K562 (cell line): ENCODE measurements at regions not wholly inside any gene's neighbourhood (a gene's known extent, or its start where the extent isn't known, plus 50 kb on each side); places are given as distances from the start of the nearest gene placed in this dataset.

Experiments
- C11orf30 ChIP-seq: fragments of 450-650 bp; IDR thresholded peaks from 2 replicates; pipeline ENCODE4 v1.6.1; 2016; ENCODE audit warnings: low read depth, mild to moderate bottlenecking
- CREBBP ChIP-seq: IDR thresholded peaks from one replicate; pipeline ENCODE4 v1.6.1; 2012; ENCODE audit warnings: low read depth, mild to moderate bottlenecking, control low read depth, inconsistent platforms, low read length
- ESRRB ChIP-seq: fragments of 250-450 bp; sonication (Bioruptor Pico); IDR thresholded peaks from 2 replicates; pipeline ENCODE4 v1.5.0; 2020; ENCODE audit warnings: mild to moderate bottlenecking, moderate library complexity, borderline replicate concordance
- GABPB1 ChIP-seq: sonication (generic); formaldehyde crosslinking; IDR thresholded peaks from 2 replicates; pipeline ENCODE4 v1.8.0; 2022; ENCODE audit warnings: mild to moderate bottlenecking, missing genetic modification reagents
- GABPB2 ChIP-seq: fragments of 250-450 bp; sonication (Bioruptor Pico); conservative IDR thresholded peaks from 2 replicates; pipeline ENCODE4 v1.5.1; 2021; ENCODE audit warnings: mild to moderate bottlenecking
- KDM1A ChIP-seq, 2 experiments: fragments of 450-650 bp; IDR thresholded peaks; 2 replicates each; pipeline ENCODE4 v1.6.1; 2016; ENCODE audit warnings: mild to moderate bottlenecking in 2 of 2
- LCOR ChIP-seq: sonication (generic); formaldehyde crosslinking; IDR thresholded peaks from 2 replicates; pipeline ENCODE4 v1.8.0; 2022; ENCODE audit warnings: mild to moderate bottlenecking, missing genetic modification reagents
- MAFF ChIP-seq: IDR thresholded peaks from 2 replicates; pipeline ENCODE4 v1.6.1; 2012; ENCODE audit warnings: low read length, improper control_type of control experiment
- NCOR1 ChIP-seq: fragments of 450-650 bp; IDR thresholded peaks from 2 replicates; pipeline ENCODE4 v1.6.1; 2016; ENCODE audit warnings: mild to moderate bottlenecking, moderate library complexity
- NFXL1 ChIP-seq: fragments of 450-650 bp; formaldehyde crosslinking; IDR thresholded peaks from 2 replicates; pipeline ENCODE4 v1.4.0; 2021; ENCODE audit warnings: mild to moderate bottlenecking
- RBM34 ChIP-seq: fragments of 200-400 bp; formaldehyde crosslinking; IDR thresholded peaks from 2 replicates; pipeline ENCODE4 v1.6.1; 2018; ENCODE audit warnings: low read length, borderline replicate concordance; ENCODE audit not compliant: insufficient read depth
- RFX7 ChIP-seq: fragments of 250-450 bp; sonication (Bioruptor Pico); IDR thresholded peaks from 2 replicates; pipeline ENCODE4 v1.5.1; 2021; ENCODE audit warnings: mild to moderate bottlenecking
- SAFB ChIP-seq: fragments of 200-400 bp; formaldehyde crosslinking; IDR thresholded peaks from 2 replicates; pipeline ENCODE4 v1.6.1; 2017; ENCODE audit warnings: low read depth, low read length, borderline replicate concordance
- SMARCC2 ChIP-seq: fragments of 450-650 bp; IDR thresholded peaks from 2 replicates; pipeline ENCODE4 v1.6.1; 2017; ENCODE audit warnings: antibody characterized with exemption, moderate library complexity, mild to moderate bottlenecking, low read depth
- SREBF2 ChIP-seq: sonication (generic); formaldehyde crosslinking; IDR thresholded peaks from 2 replicates; pipeline ENCODE4 v1.4.0; 2020; ENCODE audit warnings: mild to moderate bottlenecking, missing genetic modification reagents
- YBX1 ChIP-seq: fragments of 450-650 bp; IDR thresholded peaks from 2 replicates; pipeline ENCODE4 v1.7.1; 2016; ENCODE audit warnings: mild to moderate bottlenecking
- ZNF143 ChIP-seq: sonication (generic); formaldehyde crosslinking; IDR thresholded peaks from 2 replicates; pipeline ENCODE4 v1.9.0; 2022; ENCODE audit warnings: mild to moderate bottlenecking, missing genetic modification reagents
- TF ChIP-seq, protein P1 (sequence below), 2 experiments: fragments of 150-350 bp in 1 of 2; IDR thresholded peaks; 2 replicates each; pipeline ENCODE4 v1.6.1; 2012 to 2016; ENCODE audit warnings: low read depth in 2 of 2, low read length in 2 of 2, mild to moderate bottlenecking in 1 of 2, moderate library complexity in 1 of 2
- TF ChIP-seq, protein P2 (sequence below): fragments of 250-450 bp; sonication (Bioruptor Pico); IDR thresholded peaks from 2 replicates; pipeline ENCODE4 v1.8.0; 2021; ENCODE audit warnings: mild to moderate bottlenecking, moderate library complexity
- TF ChIP-seq, protein P3 (sequence below): fragments of 450-650 bp; formaldehyde crosslinking; IDR thresholded peaks from 2 replicates; pipeline ENCODE4 v1.4.0; 2022; ENCODE audit warnings: missing genetic modification characterization
- TF ChIP-seq, protein P4 (sequence below), 2 experiments: fragments of 450-650 bp in 1 of 2; sonication (generic) in 1 of 2; formaldehyde crosslinking in 1 of 2; IDR thresholded peaks in 1 of 2; conservative IDR thresholded peaks in 1 of 2; 2 replicates each; pipeline versions ENCODE4 v1.6.1 to v1.8.1; 2016 to 2023; ENCODE audit warnings: mild to moderate bottlenecking in 2 of 2, moderate library complexity in 2 of 2, inconsistent platforms in 1 of 2, missing genetic modification reagents in 1 of 2
- TF ChIP-seq, protein P5 (sequence below): fragments of 450-650 bp; formaldehyde crosslinking; IDR thresholded peaks from 2 replicates; pipeline ENCODE4 v1.4.0; 2020; ENCODE audit warnings: mild to moderate bottlenecking, moderate library complexity

DNA sequence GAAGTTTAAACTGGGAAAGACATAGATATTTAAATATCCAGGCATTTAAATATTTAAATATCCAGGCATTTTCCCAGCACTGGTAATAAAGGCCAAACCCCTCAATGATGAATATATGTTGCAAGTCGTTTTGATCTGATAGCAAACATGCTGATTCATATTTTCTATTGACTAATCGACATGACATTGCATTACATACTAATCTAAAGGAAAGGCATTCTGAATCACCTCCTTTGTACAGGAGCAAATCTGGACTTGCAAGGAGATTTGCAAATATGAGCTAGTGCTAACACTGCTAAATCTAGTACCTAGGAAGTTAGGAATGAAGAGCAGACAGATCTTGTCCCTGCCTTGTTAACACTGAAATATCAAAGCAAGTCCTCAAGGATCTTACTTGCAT, 207.3 kb downstream of the SLC7A11 start (continued):
- TF ChIP-seq, protein P1, sequence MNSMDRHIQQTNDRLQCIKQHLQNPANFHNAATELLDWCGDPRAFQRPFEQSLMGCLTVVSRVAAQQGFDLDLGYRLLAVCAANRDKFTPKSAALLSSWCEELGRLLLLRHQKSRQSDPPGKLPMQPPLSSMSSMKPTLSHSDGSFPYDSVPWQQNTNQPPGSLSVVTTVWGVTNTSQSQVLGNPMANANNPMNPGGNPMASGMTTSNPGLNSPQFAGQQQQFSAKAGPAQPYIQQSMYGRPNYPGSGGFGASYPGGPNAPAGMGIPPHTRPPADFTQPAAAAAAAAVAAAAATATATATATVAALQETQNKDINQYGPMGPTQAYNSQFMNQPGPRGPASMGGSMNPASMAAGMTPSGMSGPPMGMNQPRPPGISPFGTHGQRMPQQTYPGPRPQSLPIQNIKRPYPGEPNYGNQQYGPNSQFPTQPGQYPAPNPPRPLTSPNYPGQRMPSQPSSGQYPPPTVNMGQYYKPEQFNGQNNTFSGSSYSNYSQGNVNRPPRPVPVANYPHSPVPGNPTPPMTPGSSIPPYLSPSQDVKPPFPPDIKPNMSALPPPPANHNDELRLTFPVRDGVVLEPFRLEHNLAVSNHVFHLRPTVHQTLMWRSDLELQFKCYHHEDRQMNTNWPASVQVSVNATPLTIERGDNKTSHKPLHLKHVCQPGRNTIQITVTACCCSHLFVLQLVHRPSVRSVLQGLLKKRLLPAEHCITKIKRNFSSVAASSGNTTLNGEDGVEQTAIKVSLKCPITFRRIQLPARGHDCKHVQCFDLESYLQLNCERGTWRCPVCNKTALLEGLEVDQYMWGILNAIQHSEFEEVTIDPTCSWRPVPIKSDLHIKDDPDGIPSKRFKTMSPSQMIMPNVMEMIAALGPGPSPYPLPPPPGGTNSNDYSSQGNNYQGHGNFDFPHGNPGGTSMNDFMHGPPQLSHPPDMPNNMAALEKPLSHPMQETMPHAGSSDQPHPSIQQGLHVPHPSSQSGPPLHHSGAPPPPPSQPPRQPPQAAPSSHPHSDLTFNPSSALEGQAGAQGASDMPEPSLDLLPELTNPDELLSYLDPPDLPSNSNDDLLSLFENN (IDR thresholded peaks at IDR 0.05; ENCODE audit: low read depth in 2 of 2, low read length in 2 of 2), result no peak
- TF ChIP-seq NFXL1 (CRISPR knock-in tag), result no peak
- no peak for TF ChIP-seq RFX7 (CRISPR knock-in tag)
- TF ChIP-seq GABPB2 (CRISPR knock-in tag), result no peak
- TF ChIP-seq, protein P2, sequence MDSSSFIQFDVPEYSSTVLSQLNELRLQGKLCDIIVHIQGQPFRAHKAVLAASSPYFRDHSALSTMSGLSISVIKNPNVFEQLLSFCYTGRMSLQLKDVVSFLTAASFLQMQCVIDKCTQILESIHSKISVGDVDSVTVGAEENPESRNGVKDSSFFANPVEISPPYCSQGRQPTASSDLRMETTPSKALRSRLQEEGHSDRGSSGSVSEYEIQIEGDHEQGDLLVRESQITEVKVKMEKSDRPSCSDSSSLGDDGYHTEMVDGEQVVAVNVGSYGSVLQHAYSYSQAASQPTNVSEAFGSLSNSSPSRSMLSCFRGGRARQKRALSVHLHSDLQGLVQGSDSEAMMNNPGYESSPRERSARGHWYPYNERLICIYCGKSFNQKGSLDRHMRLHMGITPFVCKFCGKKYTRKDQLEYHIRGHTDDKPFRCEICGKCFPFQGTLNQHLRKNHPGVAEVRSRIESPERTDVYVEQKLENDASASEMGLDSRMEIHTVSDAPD (CRISPR knock-in tag), result no peak
- TF ChIP-seq YBX1, result no peak
- peak in 1 of 2 experiments; percentile 29; a peak in 1 of 4 replicates for TF ChIP-seq KDM1A (IDR thresholded peaks at IDR 0.05)
- TF ChIP-seq MAFF, result peak; percentile 31; the same call in 1 of the 2 replicates
- peak; percentile 78 for TF ChIP-seq C11orf30
- TF ChIP-seq, protein P3, sequence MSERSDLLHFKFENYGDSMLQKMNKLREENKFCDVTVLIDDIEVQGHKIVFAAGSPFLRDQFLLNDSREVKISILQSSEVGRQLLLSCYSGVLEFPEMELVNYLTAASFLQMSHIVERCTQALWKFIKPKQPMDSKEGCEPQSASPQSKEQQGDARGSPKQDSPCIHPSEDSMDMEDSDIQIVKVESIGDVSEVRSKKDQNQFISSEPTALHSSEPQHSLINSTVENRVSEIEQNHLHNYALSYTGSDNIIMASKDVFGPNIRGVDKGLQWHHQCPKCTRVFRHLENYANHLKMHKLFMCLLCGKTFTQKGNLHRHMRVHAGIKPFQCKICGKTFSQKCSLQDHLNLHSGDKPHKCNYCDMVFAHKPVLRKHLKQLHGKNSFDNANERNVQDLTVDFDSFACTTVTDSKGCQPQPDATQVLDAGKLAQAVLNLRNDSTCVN (CRISPR knock-in tag), result no peak
- no peak for TF ChIP-seq SMARCC2
- TF ChIP-seq GABPB1, result no peak
- TF ChIP-seq ZNF143 (CRISPR knock-in tag), result no peak
- TF ChIP-seq SREBF2 (CRISPR knock-in tag), result no peak
- TF ChIP-seq RBM34, result no peak
- TF ChIP-seq, protein P4, sequence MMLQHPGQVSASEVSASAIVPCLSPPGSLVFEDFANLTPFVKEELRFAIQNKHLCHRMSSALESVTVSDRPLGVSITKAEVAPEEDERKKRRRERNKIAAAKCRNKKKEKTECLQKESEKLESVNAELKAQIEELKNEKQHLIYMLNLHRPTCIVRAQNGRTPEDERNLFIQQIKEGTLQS (IDR thresholded peaks at IDR 0.05), result peak; percentile 47; the same call in 1 of the 2 replicates
- TF ChIP-seq, protein P4 (CRISPR knock-in tag; conservative IDR thresholded peaks at IDR 0.05), result no peak
- TF ChIP-seq CREBBP, result no peak
- TF ChIP-seq SAFB, result no peak
- TF ChIP-seq NCOR1, result no peak
- TF ChIP-seq, protein P5, sequence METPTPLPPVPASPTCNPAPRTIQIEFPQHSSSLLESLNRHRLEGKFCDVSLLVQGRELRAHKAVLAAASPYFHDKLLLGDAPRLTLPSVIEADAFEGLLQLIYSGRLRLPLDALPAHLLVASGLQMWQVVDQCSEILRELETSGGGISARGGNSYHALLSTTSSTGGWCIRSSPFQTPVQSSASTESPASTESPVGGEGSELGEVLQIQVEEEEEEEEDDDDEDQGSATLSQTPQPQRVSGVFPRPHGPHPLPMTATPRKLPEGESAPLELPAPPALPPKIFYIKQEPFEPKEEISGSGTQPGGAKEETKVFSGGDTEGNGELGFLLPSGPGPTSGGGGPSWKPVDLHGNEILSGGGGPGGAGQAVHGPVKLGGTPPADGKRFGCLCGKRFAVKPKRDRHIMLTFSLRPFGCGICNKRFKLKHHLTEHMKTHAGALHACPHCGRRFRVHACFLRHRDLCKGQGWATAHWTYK (CRISPR knock-in tag), result no peak
- no peak for TF ChIP-seq ESRRB (CRISPR knock-in tag)
- no peak for TF ChIP-seq LCOR (CRISPR knock-in tag)
